ENCODE measurements at regions not wholly inside any gene's neighbourhood (a gene's known extent, or its start where the extent isn't known, plus 50 kb on each side); places are given as distances from the start of the nearest gene placed in this dataset.

DNA sequence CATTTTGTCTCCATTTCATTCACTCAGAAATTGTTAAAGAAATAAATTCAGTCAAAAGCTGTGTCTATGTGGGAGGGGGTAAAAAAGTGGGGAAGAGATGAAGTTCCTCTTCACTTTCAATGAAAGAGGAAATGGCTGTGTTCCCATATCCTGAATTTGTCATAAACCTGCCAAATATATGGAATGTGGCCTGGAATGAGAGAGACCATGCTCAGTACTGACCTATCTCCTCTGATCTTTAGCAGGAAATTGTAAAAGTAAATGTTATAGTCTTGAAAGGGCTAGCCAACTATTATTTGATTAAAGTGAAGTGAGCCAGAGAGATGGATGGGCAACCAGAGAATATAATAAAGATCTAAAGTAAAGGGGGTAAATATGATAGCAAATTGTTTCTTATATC is 130.3 kb upstream of the C21orf91 start:
- Mint-ChIP-seq H3K36me3 (ENCODE audit: low read depth) (peaks cover 2% of the 10 kb centered on the region), H3K4me1 (no peaks in the 10 kb centered on the region), H3K27me3 (ENCODE audit: insufficient read depth) (no peaks in the 10 kb centered on the region), H3K9me3 (peaks cover 11% of the 10 kb centered on the region), H3K27ac (no peak overlapping the region), H3K4me3 (no peak overlapping the region)
- no peak overlapping the region for H3K9ac ChIP-seq (ENCODE audit: extremely low read depth, low read length, poor library complexity, severe bottlenecking)
- H3K4me3 ChIP-seq (ENCODE audit: low read length), result no peak overlapping the region
- DNase-seq, result no peak
- no peaks in the 10 kb centered on the region for H3K27me3 ChIP-seq (ENCODE audit: control insufficient read depth, insufficient read depth, low read length, poor library complexity, severe bottlenecking)
- H3K4me1 ChIP-seq (ENCODE audit: control insufficient read depth, insufficient read depth, low read length), result no peaks in the 10 kb centered on the region
- H3K27ac ChIP-seq (ENCODE audit: low read depth, low read length), result no peak overlapping the region
- peaks cover 14% of the 10 kb centered on the region for H3K9me3 ChIP-seq (ENCODE audit: control insufficient read depth, low read length)
- no peaks in the 10 kb centered on the region for H3K36me3 ChIP-seq (ENCODE audit: control insufficient read depth, insufficient read depth, low read length)
- TF ChIP-seq, protein P1, sequence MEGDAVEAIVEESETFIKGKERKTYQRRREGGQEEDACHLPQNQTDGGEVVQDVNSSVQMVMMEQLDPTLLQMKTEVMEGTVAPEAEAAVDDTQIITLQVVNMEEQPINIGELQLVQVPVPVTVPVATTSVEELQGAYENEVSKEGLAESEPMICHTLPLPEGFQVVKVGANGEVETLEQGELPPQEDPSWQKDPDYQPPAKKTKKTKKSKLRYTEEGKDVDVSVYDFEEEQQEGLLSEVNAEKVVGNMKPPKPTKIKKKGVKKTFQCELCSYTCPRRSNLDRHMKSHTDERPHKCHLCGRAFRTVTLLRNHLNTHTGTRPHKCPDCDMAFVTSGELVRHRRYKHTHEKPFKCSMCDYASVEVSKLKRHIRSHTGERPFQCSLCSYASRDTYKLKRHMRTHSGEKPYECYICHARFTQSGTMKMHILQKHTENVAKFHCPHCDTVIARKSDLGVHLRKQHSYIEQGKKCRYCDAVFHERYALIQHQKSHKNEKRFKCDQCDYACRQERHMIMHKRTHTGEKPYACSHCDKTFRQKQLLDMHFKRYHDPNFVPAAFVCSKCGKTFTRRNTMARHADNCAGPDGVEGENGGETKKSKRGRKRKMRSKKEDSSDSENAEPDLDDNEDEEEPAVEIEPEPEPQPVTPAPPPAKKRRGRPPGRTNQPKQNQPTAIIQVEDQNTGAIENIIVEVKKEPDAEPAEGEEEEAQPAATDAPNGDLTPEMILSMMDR (conservative IDR thresholded peaks at IDR 0.05), result no peak

DNA sequence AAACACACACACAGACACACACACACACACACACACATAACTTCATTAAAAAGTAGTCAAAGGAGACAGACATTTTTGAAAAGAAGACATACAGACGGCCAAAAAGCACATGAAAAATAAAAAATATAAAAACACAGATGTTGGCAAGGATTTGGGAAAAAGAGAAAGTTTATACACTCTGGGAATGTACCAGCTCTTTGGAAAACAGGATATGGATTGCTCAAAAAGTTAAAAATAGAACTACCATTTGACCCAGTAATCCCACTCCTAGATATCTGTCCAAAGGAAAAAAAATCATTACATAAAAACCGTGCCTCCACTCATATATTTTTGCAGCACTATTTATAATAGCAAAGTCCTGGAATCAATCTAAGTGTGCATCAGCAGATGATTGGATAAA is 128.4 kb upstream of the C21orf91 start:
- Mint-ChIP-seq H3K36me3 (ENCODE audit: low read depth) (peaks cover 2% of the 10 kb centered on the region), H3K27me3 (ENCODE audit: insufficient read depth) (no peaks in the 10 kb centered on the region), H3K9me3 (peaks cover 16% of the 10 kb centered on the region), H3K27ac (no peak overlapping the region), H3K4me3 (no peak overlapping the region), H3K4me1 (no peaks in the 10 kb centered on the region)
- Histone ChIP-seq H3K27me3 (ENCODE audit: control insufficient read depth, insufficient read depth, low read length, poor library complexity, severe bottlenecking) (no peaks in the 10 kb centered on the region), H3K9ac (ENCODE audit: extremely low read depth, low read length, poor library complexity, severe bottlenecking) (no peak overlapping the region), H3K9me3 (ENCODE audit: control insufficient read depth, low read length) (peaks cover 17% of the 10 kb centered on the region), H3K36me3 (ENCODE audit: control insufficient read depth, insufficient read depth, low read length) (no peaks in the 10 kb centered on the region), H3K4me3 (ENCODE audit: low read length) (no peak overlapping the region), H3K27ac (ENCODE audit: low read depth, low read length) (no peak overlapping the region), H3K4me1 (ENCODE audit: control insufficient read depth, insufficient read depth, low read length) (no peaks in the 10 kb centered on the region)
- DNase-seq, result no peak
- WGBS, 2 experiments (ENCODE audit: insufficient coverage in 1 of 2, insufficient read length in 1 of 2), result 74% methylated on average over 2 of the region's 2 CpGs; no CpG with 5 or more reads in 1 of the 2 experiments
- TF ChIP-seq, protein P1 (conservative IDR thresholded peaks at IDR 0.05), result no peak

DNA sequence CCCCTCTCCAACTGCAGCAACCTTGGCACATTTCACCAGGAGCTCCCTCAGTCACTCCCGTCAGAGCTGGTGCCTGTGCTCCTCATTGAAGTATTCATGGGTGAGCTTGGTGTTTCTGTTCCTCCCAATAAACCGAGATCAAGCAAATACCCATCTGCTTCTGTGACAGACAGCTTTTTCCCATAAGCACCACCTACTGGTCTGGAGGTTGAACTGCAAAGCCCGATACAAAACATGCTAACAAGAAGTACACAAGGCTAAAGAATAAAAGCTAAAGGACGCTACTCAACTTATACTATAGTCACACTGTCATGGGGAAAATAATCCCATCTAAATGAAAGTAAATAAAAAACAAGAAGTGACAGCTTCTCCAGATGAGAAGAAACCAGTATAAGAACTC is 111.9 kb upstream of the C21orf91 start:
- H3K27ac ChIP-seq (ENCODE audit: low read depth, low read length), result no peak overlapping the region
- H3K9me3 ChIP-seq (ENCODE audit: control insufficient read depth, low read length), result peaks cover 14% of the 10 kb centered on the region
- no peak overlapping the region for H3K27ac Mint-ChIP-seq
- no peak overlapping the region for H3K9ac ChIP-seq (ENCODE audit: extremely low read depth, low read length, poor library complexity, severe bottlenecking)
- peaks cover 6% of the 10 kb centered on the region for H3K36me3 ChIP-seq (ENCODE audit: control insufficient read depth, insufficient read depth, low read length)
- no peaks in the 10 kb centered on the region for H3K27me3 ChIP-seq (ENCODE audit: control insufficient read depth, insufficient read depth, low read length, poor library complexity, severe bottlenecking)
- WGBS, 2 experiments (ENCODE audit: insufficient coverage in 1 of 2, insufficient read length in 1 of 2), result 83 to 96% methylated on average over 1 to 4 of the region's 4 CpGs
- no peak overlapping the region for H3K4me3 ChIP-seq (ENCODE audit: low read length)
- no peak overlapping the region for H3K4me3 Mint-ChIP-seq
- peak; percentile 66 for DNase-seq
- H3K4me1 Mint-ChIP-seq, result peaks cover 2% of the 10 kb centered on the region
- H3K36me3 Mint-ChIP-seq (ENCODE audit: low read depth), result peaks cover 4% of the 10 kb centered on the region
- TF ChIP-seq, protein P1 (conservative IDR thresholded peaks at IDR 0.05), result peak; percentile 62
- no peaks in the 10 kb centered on the region for H3K9me3 Mint-ChIP-seq
- H3K4me1 ChIP-seq (ENCODE audit: control insufficient read depth, insufficient read depth, low read length), result no peaks in the 10 kb centered on the region
- H3K27me3 Mint-ChIP-seq (ENCODE audit: insufficient read depth), result no peaks in the 10 kb centered on the region

Data from endodermal cell (in vitro differentiated cells).